Neural cell (in vitro differentiated cells): ENCODE measurements at regions not wholly inside any gene's neighbourhood (a gene's known extent, or its start where the extent isn't known, plus 50 kb on each side); places are given as distances from the start of the nearest gene placed in this dataset.

Experiments
- CTCF ChIP-seq: fragments of 450-650 bp; IDR thresholded peaks from 2 replicates; pipeline ENCODE4 v1.5.1; 2014; ENCODE audit warnings: antibody characterized with exemption, mild to moderate bottlenecking, moderate library complexity; ENCODE audit not compliant: poor library complexity, severe bottlenecking
- EP300 ChIP-seq: fragments of 450-650 bp; conservative IDR thresholded peaks from 2 replicates; pipeline ENCODE4 v1.6.1; 2014; ENCODE audit warnings: antibody characterized with exemption, mild to moderate bottlenecking, moderate library complexity; ENCODE audit not compliant: poor library complexity, severe bottlenecking
- EZH2 ChIP-seq: fragments of 200-600, 300-800 bp; shearing (Covaris generic), sonication (generic); IDR thresholded peaks from 2 replicates; pipeline ENCODE4 v1.6.1; 2014; ENCODE audit warnings: antibody characterized with exemption, low read length, borderline replicate concordance, mild to moderate bottlenecking; ENCODE audit not compliant: insufficient read depth, poor library complexity, severe bottlenecking
- POLR2AphosphoS5 ChIP-seq: IDR thresholded peaks from 2 replicates; pipeline ENCODE4 v1.6.1; 2012
- RAD21 ChIP-seq: fragments of 450-650 bp; conservative IDR thresholded peaks from 2 replicates; pipeline ENCODE4 v1.6.1; 2014; ENCODE audit warnings: antibody characterized with exemption, mild to moderate bottlenecking, moderate library complexity

- no peak for TF ChIP-seq CTCF
- TF ChIP-seq EP300 = no peak
- no peak for TF ChIP-seq POLR2AphosphoS5
- no peak for TF ChIP-seq EZH2
- no peak for TF ChIP-seq RAD21
Measured at GRCh38 chr2:228541789-228542188, 360.3 kb upstream of the SPHKAP start.
